Mesendoderm (in vitro differentiated cells): ENCODE measurements at regions not wholly inside any gene's neighbourhood (a gene's known extent, or its start where the extent isn't known, plus 50 kb on each side); places are given as distances from the start of the nearest gene placed in this dataset.

ENCODE experiments used
- DNase-seq: peaks from one replicate; pipeline ENCODE4 v3.0.0; 2013
- H2AK5ac ChIP-seq: 2 replicates; pipeline ENCODE4 v1.6.1; 2013; ENCODE audit warnings: low read length, inconsistent platforms
- H2BK120ac ChIP-seq: 2 replicates; pipeline ENCODE4 v1.6.1; 2013; ENCODE audit warnings: low read depth, mild to moderate bottlenecking, low read length, moderate library complexity, mixed read lengths
- H2BK15ac ChIP-seq: replicated peaks from 2 replicates; pipeline ENCODE4 v1.6.1; 2013; ENCODE audit warnings: low read depth, mild to moderate bottlenecking, moderate library complexity
- H2BK5ac ChIP-seq: 2 replicates; pipeline ENCODE4 v1.6.1; 2013; ENCODE audit warnings: low read length, inconsistent platforms
- H3K18ac ChIP-seq: 2 replicates; pipeline ENCODE4 v1.6.1; 2013; ENCODE audit warnings: mild to moderate bottlenecking, low read length, mixed read lengths
- H3K23ac ChIP-seq: one replicate; pipeline ENCODE4 v1.6.1; 2013; ENCODE audit warnings: low read length
- H3K27ac ChIP-seq: 2 replicates; pipeline ENCODE4 v1.5.1; 2013; ENCODE audit warnings: low read depth, mild to moderate bottlenecking, inconsistent platforms, low read length, moderate library complexity
- H3K27me3 ChIP-seq: 2 replicates; pipeline ENCODE4 v1.6.1; 2013; ENCODE audit warnings: low read length, control low read depth, mild to moderate bottlenecking, inconsistent platforms; ENCODE audit not compliant: insufficient read depth, poor library complexity
- H3K36me3 ChIP-seq: 2 replicates; pipeline ENCODE4 v1.6.1; 2013; ENCODE audit warnings: low read length, inconsistent platforms; ENCODE audit not compliant: control insufficient read depth, insufficient read depth
- H3K4ac ChIP-seq: one replicate; pipeline ENCODE4 v1.6.1; 2013; ENCODE audit warnings: low read depth, mild to moderate bottlenecking, low read length, moderate library complexity
- H3K4me1 ChIP-seq: 2 replicates; pipeline ENCODE4 v1.6.1; 2013; ENCODE audit warnings: low read depth, low read length, inconsistent platforms; ENCODE audit not compliant: control insufficient read depth
- H3K4me2 ChIP-seq: 2 replicates; pipeline ENCODE4 v1.6.1; 2013; ENCODE audit warnings: low read length
- H3K4me3 ChIP-seq: 2 replicates; pipeline ENCODE4 v1.5.1; 2013; ENCODE audit warnings: mild to moderate bottlenecking, low read length
- H3K56ac ChIP-seq: one replicate; pipeline ENCODE4 v1.6.1; 2013; ENCODE audit warnings: low read length
- H3K79me1 ChIP-seq: 2 replicates; pipeline ENCODE4 v1.6.1; 2013; ENCODE audit warnings: low read length, inconsistent platforms
- H3K79me2 ChIP-seq: 2 replicates; pipeline ENCODE4 v1.6.1; 2013; ENCODE audit warnings: mild to moderate bottlenecking, low read length; ENCODE audit not compliant: control insufficient read depth, insufficient read depth
- H3K9ac ChIP-seq: 2 replicates; pipeline ENCODE4 v1.6.1; 2013; ENCODE audit warnings: low read length, inconsistent platforms
- H4K5ac ChIP-seq: one replicate; pipeline ENCODE4 v1.6.1; 2013; ENCODE audit warnings: low read length
- H4K8ac ChIP-seq: one replicate; pipeline ENCODE4 v1.6.1; 2013; ENCODE audit warnings: low read depth, mild to moderate bottlenecking, control low read depth, low read length, moderate library complexity
- WGBS: extraction: QIAGEN DNeasy Blood & Tissue Kit; methylation state at CpG from one replicate; pipeline ENCODE4 v1.1.7; 2013; ENCODE audit warnings: low lambda C conversion rate, missing lambda C conversion rate; ENCODE audit not compliant: insufficient coverage; ENCODE audit errors: extremely low coverage; 5-methylcytosine and 5-hydroxymethylcytosine counted together

GRCh38 chr4:79796948-79797347 lies 276.1 kb downstream of the ANTXR2 start:
- H3K4me1 ChIP-seq = no peaks in the 10 kb centered on the region
- no peak for DNase-seq
- no peaks in the 10 kb centered on the region for H3K79me2 ChIP-seq
- no peaks in the 10 kb centered on the region for H3K27me3 ChIP-seq
- H3K4ac ChIP-seq = no peak overlapping the region
- no peaks in the 10 kb centered on the region for H3K79me1 ChIP-seq
- no peak overlapping the region for H3K9ac ChIP-seq
- no peak overlapping the region for H4K5ac ChIP-seq
- no peak overlapping the region for H2BK5ac ChIP-seq
- no peak overlapping the region for H2AK5ac ChIP-seq
- no peak overlapping the region for H3K56ac ChIP-seq
- no peak overlapping the region for H3K23ac ChIP-seq
- H3K4me3 ChIP-seq = no peak overlapping the region
- no peak overlapping the region for H3K18ac ChIP-seq
- H2BK120ac ChIP-seq = no peak overlapping the region
- H4K8ac ChIP-seq = no peak overlapping the region
- H2BK15ac ChIP-seq = no peak overlapping the region
- no peak overlapping the region for H3K27ac ChIP-seq
- no CpG with 5 or more reads among the region's 4 CpGs for WGBS
- H3K4me2 ChIP-seq = no peak overlapping the region
- H3K36me3 ChIP-seq = no peaks in the 10 kb centered on the region

GRCh38 chr4:79788884-79789283 lies 284.1 kb downstream of the ANTXR2 start:
- Histone ChIP-seq H3K9ac (no peak overlapping the region), H3K79me1 (no peaks in the 10 kb centered on the region), H2BK120ac (no peak overlapping the region), H3K18ac (no peak overlapping the region), H3K4me1 (no peaks in the 10 kb centered on the region), H4K8ac (no peak overlapping the region), H3K23ac (no peak overlapping the region), H3K79me2 (no peaks in the 10 kb centered on the region), H3K27me3 (no peaks in the 10 kb centered on the region), H3K4me3 (no peak overlapping the region), H2AK5ac (no peak overlapping the region), H2BK5ac (no peak overlapping the region), H3K4me2 (no peak overlapping the region), H2BK15ac (no peak overlapping the region), H3K4ac (no peak overlapping the region), H4K5ac (no peak overlapping the region), H3K36me3 (no peaks in the 10 kb centered on the region), H3K56ac (no peak overlapping the region), H3K27ac (no peak overlapping the region)
- WGBS = no CpG with 5 or more reads among the region's 1 CpG
- DNase-seq = peak; percentile 7

GRCh38 chr4:79780129-79780528 lies 292.9 kb downstream of the ANTXR2 start:
- Histone ChIP-seq H3K4ac (no peak overlapping the region), H3K9ac (no peak overlapping the region), H2BK5ac (no peak overlapping the region), H2BK120ac (no peak overlapping the region), H3K4me1 (no peaks in the 10 kb centered on the region), H3K27me3 (no peaks in the 10 kb centered on the region), H3K79me2 (no peaks in the 10 kb centered on the region), H4K8ac (no peak overlapping the region), H3K27ac (no peak overlapping the region), H3K36me3 (no peaks in the 10 kb centered on the region), H3K79me1 (no peaks in the 10 kb centered on the region), H3K4me3 (no peak overlapping the region), H3K56ac (no peak overlapping the region), H3K23ac (no peak overlapping the region), H2AK5ac (no peak overlapping the region), H3K4me2 (no peak overlapping the region), H3K18ac (no peak overlapping the region), H2BK15ac (no peak overlapping the region), H4K5ac (no peak overlapping the region)
- DNase-seq = no peak

GRCh38 chr4:79772510-79772909 lies 300.5 kb downstream of the ANTXR2 start:
- no peak overlapping the region for H3K9ac ChIP-seq
- no peak overlapping the region for H3K56ac ChIP-seq
- no peak overlapping the region for H4K5ac ChIP-seq
- no peak overlapping the region for H4K8ac ChIP-seq
- no peaks in the 10 kb centered on the region for H3K27me3 ChIP-seq
- H3K79me2 ChIP-seq = no peaks in the 10 kb centered on the region
- no peak overlapping the region for H2BK120ac ChIP-seq
- no peak overlapping the region for H3K4ac ChIP-seq
- H3K4me1 ChIP-seq = no peaks in the 10 kb centered on the region
- no peaks in the 10 kb centered on the region for H3K36me3 ChIP-seq
- no peak overlapping the region for H3K23ac ChIP-seq
- H3K79me1 ChIP-seq = no peaks in the 10 kb centered on the region
- no peak for DNase-seq
- no peak overlapping the region for H2AK5ac ChIP-seq
- no peak overlapping the region for H2BK15ac ChIP-seq
- no peak overlapping the region for H3K4me3 ChIP-seq
- H3K18ac ChIP-seq = no peak overlapping the region
- no peak overlapping the region for H2BK5ac ChIP-seq
- no peak overlapping the region for H3K4me2 ChIP-seq
- no peak overlapping the region for H3K27ac ChIP-seq

- no CpG with 5 or more reads among the region's 2 CpGs for WGBS
- Histone ChIP-seq H3K23ac (no peak overlapping the region), H3K79me1 (no peaks in the 10 kb centered on the region), H4K5ac (no peak overlapping the region), H3K4ac (no peak overlapping the region), H3K4me3 (no peak overlapping the region), H3K27me3 (no peaks in the 10 kb centered on the region), H3K56ac (no peak overlapping the region), H3K4me2 (no peak overlapping the region), H3K27ac (no peak overlapping the region), H2BK5ac (no peak overlapping the region), H4K8ac (no peak overlapping the region), H3K4me1 (no peaks in the 10 kb centered on the region), H3K79me2 (no peaks in the 10 kb centered on the region), H2BK120ac (no peak overlapping the region), H3K18ac (no peak overlapping the region), H3K36me3 (no peaks in the 10 kb centered on the region), H3K9ac (no peak overlapping the region), H2AK5ac (no peak overlapping the region), H2BK15ac (no peak overlapping the region)
- peak; percentile 14 for DNase-seq
Measured at GRCh38 chr4:79764120-79764519, 308.9 kb downstream of the ANTXR2 start.

- no CpG with 5 or more reads among the region's 4 CpGs for WGBS
Measured at GRCh38 chr4:79763486-79764075, 309.4 kb downstream of the ANTXR2 start.

More at GRCh38 chr4:79763486-79764075, 309.4 kb downstream of the ANTXR2 start:
- Histone ChIP-seq H4K8ac (no peak overlapping the region), H2BK5ac (no peak overlapping the region), H3K4me3 (no peak overlapping the region), H3K27me3 (no peaks in the 10 kb centered on the region), H2AK5ac (no peak overlapping the region), H3K36me3 (no peaks in the 10 kb centered on the region), H3K18ac (no peak overlapping the region), H3K4ac (no peak overlapping the region), H3K4me1 (no peaks in the 10 kb centered on the region), H3K4me2 (no peak overlapping the region), H2BK120ac (no peak overlapping the region), H3K27ac (no peak overlapping the region), H2BK15ac (no peak overlapping the region), H3K79me1 (no peaks in the 10 kb centered on the region), H3K9ac (no peak overlapping the region), H3K79me2 (no peaks in the 10 kb centered on the region), H3K23ac (no peak overlapping the region), H3K56ac (no peak overlapping the region), H4K5ac (no peak overlapping the region)
- DNase-seq = peak; percentile 4
